KBM-7 (cell line): ENCODE measurements at regions not wholly inside any gene's neighbourhood (a gene's known extent, or its start where the extent isn't known, plus 50 kb on each side); places are given as distances from the start of the nearest gene placed in this dataset.

Experiments used
- DNase-seq: peaks from one replicate; pipeline ENCODE4 v3.0.0-alpha.2; 2015
- in situ Hi-C: fragments of 300-500 bp; cut with MboI; formaldehyde crosslinking; loops from 2 replicates; pipeline ENCODE4 v1.14.3; 2020; ENCODE audit warnings: low sequenced_read_pairs, low pct_unique_long_range_greater_than_20kb, mixed read lengths

DNA sequence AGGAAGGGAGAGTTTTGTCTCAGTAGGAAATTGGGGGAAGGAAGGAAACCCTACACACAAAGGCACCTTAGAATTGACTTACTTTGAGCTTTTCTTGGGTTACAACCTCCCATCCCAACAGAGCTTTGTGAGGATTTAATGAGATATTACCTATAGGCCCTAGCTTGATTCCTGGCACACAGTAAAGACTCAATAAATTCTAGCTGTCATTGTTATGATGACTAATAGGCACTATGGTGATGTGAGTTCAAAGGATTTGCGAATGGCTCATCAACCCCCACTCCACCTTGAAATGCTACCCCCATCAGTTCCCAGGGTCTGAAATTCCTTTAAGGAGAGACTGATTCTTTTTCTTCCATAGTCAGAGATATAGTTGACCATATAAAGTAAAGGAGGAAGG lies 67.9 kb upstream of the SMNDC1 start:
- no peak for DNase-seq
- in situ Hi-C loops = loop anchor here (25.0 kb wide), 1 partner anchor 165 kb away; no protein-coding TSS in a partner anchor

GRCh38 chr10:110373059-110373458 lies 68.3 kb upstream of the SMNDC1 start:
- DNase-seq = no peak
- in situ Hi-C loops = loop anchor here (25.0 kb wide), 1 partner anchor 164 kb away; no protein-coding TSS in a partner anchor

DNA sequence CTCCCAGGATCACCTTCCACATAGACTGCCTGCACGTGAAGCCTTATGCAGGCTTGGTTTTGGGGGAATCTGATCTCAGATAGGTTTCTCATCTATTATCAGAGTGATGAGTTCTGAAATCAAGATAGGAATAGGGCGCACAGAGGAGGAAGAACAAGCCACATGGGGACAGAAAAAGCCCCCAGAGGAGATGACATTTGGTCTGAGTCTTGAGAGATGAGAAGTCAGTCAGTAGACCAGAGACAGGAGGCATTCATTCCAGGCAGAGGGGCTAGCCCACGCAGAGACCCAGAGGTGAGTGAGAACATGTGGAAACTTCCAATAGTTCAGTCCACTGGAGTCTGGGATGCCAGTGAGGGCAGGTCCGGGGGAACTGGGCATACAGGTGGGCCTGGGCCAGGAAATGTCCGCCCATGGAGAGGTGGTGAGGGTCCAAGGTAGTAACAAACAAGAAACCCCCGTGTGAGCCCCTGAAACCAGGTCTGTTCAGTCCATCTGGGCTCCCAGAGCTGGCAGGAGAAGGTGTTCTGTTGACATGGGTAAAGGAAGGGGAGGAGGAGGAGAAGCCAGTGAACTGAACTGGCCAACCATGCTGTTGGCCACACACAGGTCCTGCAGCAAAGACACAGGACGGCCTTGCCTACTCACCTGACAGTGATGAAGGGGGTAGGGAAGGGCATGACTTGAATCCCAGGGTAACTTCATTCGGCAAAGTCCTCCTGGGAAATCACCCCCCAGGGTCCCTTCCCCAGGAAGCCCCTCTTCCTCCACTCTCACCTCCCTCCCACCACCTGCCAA lies 69.3 kb upstream of the SMNDC1 start:
- no peak for DNase-seq
- in situ Hi-C loops = loop anchor here (25.0 kb wide), 1 partner anchor 163 kb away; no protein-coding TSS in a partner anchor

GRCh38 chr10:110375121-110375520 lies 70.4 kb upstream of the SMNDC1 start:
- no peak for DNase-seq
- in situ Hi-C loops = no loop called here

DNA sequence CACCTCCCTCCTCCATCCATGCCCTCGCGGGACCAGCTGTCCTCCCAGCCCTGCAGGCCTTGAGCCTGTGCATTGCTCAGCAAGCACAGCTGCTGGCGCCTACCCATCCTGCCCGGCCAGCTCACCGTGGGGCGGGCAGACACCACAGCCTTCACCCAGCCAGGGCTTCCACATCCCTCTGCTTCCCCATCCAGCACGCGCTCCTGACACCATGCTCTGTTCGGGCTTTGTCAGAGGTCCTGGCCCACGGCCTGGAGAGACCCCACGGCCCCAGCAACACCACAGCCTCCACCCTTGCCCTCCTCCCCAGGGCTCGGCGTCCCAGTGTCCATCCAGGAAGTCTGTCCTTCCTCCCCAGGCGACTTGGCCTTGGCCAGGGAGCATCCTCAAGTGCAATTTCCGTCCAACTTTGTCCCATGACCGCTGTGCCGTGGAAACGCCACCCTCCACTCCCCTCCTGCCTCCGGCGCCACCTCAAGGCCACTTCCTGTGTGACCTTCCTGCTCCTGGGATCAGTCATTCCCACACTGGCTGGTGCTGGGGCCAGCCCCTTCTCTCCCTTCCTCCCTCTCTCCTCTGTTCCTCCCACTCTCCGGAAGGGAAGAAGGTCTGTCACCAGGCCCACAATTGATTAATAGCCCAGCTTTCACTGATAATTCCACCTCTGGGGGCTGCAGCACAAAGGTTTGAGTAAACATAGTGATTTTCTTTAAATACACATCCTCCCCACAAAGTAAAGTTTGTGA lies 71.5 kb upstream of the SMNDC1 start:
- DNase-seq = no peak
- in situ Hi-C loops = no loop called here

DNA sequence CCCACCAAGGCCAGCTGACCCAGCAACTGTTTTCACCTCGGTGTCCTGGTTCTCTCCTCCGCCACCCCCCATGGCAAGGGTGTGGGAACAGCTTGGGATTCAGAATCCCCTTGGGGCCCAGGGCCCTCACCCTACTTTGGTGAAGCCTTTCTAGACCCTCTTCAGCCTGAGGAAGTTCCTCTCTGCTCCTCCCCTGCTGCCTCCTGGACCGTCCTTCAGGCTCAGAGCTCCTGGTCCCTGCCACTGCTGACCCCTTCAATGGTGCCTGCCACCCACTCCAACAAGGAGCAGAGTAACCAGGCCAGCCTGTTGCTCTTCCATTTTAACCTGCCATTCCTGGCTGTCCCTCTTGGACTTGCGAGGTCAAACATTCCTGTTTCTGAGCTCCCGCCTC lies 72.0 kb upstream of the SMNDC1 start:
- in situ Hi-C loops = no loop called here
- no peak for DNase-seq

DNA sequence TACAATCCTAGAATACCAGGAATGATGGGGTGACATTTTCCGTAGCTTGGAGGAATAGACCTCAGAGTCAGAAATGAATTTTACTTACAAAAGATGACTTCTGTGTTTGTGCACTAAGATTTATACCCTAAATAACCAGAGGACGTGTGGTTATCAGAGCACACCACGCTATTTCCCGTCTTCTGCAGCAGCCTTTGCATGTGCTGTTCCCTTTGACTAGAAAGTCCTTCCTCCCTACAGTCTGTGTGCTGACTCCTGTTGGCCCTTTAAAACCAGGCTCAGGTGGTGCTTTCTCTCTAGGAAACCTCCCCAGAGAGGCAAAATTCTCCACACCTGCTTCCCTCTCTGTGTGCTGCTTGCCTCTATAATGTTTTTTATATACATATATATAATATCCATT lies 73.3 kb upstream of the SMNDC1 start:
- DNase-seq = no peak
- in situ Hi-C loops = no loop called here

DNA sequence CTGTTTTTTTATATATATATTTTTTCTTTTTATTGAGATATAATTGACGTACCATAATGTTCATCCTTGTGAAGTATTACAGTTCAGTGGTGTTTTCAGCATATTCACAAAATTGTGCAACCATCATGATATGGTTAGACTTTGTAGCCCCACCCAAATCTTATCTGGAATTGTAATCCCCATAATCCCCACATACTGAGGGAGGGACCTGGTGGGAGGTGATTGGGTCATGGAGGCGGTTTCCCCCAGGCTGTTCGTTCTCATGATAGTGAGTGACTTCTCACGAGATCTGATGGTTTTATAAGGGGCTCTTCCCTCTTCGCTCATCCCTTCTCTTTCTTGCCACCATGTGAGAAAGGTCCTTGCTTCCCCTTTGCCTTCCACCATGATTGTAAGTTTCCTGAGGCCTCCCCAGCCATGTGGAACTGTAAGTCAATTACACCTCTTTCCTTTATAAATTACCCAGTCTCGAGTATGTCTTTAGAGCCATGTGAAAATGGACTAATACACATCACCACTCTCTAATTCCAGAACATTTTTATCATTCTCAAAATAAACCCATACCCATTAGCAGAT lies 73.9 kb upstream of the SMNDC1 start:
- in situ Hi-C loops = no loop called here
- no peak for DNase-seq

GRCh38 chr10:110379831-110380230 lies 75.1 kb upstream of the SMNDC1 start:
- in situ Hi-C loops = no loop called here
- no peak for DNase-seq

DNA sequence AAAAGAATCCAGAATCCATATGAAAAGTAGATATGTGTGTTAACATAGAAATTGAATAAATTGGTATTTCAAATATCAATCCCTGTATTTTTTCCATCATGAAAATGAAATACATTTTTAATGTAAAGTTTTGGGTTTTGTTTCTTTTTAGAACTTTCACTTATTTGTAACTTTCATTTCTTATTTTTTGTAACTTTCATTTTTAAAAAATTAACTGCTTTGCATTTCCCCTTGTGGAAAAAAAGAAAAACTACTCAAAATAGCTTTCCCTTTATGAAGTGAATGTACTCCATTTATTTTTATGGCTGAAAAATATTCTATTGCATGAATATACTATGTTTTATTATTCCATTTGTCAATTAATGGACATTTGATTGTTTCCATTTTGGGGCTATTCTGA lies 75.6 kb upstream of the SMNDC1 start:
- no peak for DNase-seq
- in situ Hi-C loops = no loop called here

- in situ Hi-C loops = no loop called here
- DNase-seq = no peak
Measured at GRCh38 chr10:110382695-110383094, 78.0 kb upstream of the SMNDC1 start.

- no peak for DNase-seq
- in situ Hi-C loops = no loop called here
Measured at GRCh38 chr10:110387617-110387982, 82.9 kb upstream of the SMNDC1 start.

DNA sequence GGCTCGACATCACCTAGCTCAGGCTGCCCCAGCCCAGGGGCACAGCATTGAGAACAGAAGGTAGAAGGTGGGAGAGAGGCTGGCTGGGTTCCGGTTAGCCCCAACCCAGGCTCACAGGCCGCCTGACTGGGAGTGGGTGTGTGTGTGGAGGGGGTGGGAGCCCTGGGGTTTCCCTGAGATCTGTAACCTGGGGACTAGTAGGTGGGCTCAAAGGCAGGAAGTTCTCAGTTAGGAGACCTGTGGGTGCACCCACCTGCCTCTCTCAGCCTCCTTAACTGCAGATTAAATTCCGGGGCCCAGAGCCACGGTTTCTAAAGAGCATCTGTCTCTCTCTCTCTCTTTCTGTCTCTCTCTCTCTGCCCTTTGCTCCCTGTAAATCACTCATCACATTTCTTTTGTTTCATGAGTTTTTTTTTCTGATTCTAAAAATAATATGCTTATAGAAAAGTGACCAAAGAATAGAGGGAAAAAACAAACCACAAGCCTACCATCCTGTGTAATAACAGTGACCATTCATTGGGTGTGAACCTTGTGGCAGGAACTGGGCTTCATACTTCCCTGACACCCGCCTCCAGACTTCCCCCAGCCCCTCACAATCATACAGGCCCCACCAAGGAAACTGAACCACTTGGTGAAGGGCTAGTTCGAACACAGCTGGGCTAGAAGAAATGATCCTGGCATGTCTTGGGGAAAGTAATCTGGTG lies 83.4 kb upstream of the SMNDC1 start:
- in situ Hi-C loops = no loop called here
- no peak for DNase-seq

DNA sequence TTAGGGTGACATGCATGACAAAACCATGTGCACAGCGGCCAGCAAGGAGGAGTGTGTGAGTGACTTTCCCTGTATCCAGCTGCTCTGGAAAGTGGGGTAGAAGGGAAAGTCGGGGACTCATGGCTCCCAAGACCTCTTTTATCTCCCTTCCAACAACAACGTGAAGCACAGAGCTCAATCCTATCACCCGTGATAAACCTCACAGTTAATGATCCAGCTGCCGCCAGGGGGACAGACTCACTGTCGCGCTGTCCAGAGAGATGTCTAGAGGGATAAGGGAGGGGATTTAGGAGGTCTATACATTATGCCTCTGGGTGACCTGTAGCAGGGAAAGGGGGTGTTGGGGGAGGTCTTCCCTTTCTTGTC lies 84.0 kb upstream of the SMNDC1 start:
- no peak for DNase-seq
- in situ Hi-C loops = no loop called here

DNA sequence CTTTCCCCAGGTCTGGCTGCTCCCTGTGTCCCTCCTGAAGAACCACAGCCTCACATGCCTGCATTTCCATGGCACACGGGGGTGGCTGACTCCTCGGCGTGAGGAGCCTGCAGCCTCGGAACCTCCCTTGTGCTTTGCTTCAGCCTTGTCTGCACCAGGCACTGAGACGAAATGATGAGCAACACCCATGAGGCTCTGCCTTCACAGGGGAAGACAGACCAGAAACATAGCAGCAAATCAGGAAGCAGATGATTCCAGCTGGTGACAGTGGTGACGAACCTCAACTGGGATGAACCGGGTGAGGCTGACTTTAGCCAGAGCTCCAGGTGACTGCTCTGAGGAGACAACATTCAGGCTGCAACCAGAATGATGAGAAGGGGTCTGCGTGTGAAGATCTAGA lies 84.5 kb upstream of the SMNDC1 start:
- in situ Hi-C loops = no loop called here
- no peak for DNase-seq

DNA sequence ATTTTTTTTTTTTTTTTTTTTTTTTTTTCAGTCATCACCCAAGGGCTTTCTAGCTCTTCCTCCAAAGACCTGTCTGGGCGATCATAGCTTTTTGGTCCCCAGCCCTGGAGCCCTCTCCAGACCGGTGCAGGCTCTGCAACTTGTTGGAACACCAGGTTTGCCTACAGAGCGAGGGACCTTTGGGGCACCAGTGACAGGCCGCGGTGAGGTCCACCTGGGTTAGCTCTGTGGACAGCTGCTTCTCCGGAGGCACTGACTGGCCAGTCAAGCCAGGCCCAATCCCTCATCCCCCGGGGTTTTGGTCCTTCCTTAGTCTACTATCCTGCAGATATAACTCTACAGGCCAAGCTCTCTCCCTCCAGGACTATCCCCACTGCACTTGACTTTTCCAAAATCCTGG lies 86.8 kb upstream of the SMNDC1 start:
- DNase-seq = no peak
- in situ Hi-C loops = no loop called here

GRCh38 chr10:110392121-110392520 lies 87.4 kb upstream of the SMNDC1 start:
- DNase-seq = no peak
- in situ Hi-C loops = no loop called here

- no peak for DNase-seq
Measured at GRCh38 chr10:110392868-110393740, 88.4 kb upstream of the SMNDC1 start.

GRCh38 chr10:110393866-110394265 lies 89.1 kb upstream of the SMNDC1 start:
- no peak for DNase-seq
- in situ Hi-C loops = no loop called here

More at GRCh38 chr10:110392868-110393740, 88.4 kb upstream of the SMNDC1 start:
- in situ Hi-C loops = no loop called here
